ENCODE measurements at regions not wholly inside any gene's neighbourhood (a gene's known extent, or its start where the extent isn't known, plus 50 kb on each side); places are given as distances from the start of the nearest gene placed in this dataset.

DNA sequence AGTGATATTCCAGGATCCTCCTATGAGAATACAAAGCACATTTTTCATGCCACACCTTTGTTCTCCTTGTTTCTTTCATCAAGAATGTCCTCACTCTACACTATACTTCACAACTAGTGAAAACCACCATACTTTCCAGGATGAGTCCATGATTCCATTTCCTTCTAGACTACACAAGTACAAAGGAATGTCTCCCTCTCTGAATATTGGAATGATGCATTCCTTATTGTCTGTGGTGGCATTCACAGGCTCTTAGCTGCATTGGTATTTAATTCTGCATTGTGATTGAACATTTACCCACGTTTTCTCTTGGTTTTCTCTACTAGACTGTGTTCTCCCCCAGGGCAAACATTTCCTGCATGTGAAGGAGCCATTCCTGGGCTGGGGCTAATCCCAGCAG lies 217.5 kb downstream of the RAP2B start:
- no peak overlapping the region for H3K4me3 ChIP-seq (ENCODE audit: low read depth, low read length)
- DNase-seq (ENCODE audit: low read depth), result no peak
- TF ChIP-seq, protein P1, sequence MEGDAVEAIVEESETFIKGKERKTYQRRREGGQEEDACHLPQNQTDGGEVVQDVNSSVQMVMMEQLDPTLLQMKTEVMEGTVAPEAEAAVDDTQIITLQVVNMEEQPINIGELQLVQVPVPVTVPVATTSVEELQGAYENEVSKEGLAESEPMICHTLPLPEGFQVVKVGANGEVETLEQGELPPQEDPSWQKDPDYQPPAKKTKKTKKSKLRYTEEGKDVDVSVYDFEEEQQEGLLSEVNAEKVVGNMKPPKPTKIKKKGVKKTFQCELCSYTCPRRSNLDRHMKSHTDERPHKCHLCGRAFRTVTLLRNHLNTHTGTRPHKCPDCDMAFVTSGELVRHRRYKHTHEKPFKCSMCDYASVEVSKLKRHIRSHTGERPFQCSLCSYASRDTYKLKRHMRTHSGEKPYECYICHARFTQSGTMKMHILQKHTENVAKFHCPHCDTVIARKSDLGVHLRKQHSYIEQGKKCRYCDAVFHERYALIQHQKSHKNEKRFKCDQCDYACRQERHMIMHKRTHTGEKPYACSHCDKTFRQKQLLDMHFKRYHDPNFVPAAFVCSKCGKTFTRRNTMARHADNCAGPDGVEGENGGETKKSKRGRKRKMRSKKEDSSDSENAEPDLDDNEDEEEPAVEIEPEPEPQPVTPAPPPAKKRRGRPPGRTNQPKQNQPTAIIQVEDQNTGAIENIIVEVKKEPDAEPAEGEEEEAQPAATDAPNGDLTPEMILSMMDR (IDR thresholded peaks at IDR 0.05; ENCODE audit: insufficient read depth, low read depth, low read length), result no peak

DNA sequence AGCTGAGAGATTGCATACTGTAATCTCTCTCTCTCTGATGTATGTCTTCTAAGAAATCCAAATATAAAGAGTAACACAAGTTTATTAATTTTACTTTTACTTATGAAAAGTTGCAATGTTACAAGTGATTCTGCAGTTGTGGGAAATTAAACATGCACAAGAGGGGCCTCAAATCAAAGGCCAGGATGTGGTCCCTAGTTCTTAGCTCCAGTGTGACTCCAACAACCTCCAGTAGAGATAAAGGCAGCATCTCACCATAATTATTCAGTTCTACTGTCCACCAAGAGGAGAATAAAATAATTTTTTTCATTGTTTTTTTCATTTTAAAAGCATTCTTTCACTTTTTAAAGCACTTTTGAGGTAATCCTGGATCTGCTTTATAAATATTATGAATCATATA lies 223.3 kb downstream of the RAP2B start:
- DNase-seq (ENCODE audit: low read depth), result no peak
- no peak overlapping the region for H3K4me3 ChIP-seq (ENCODE audit: low read depth, low read length)
- TF ChIP-seq, protein P1 (IDR thresholded peaks at IDR 0.05; ENCODE audit: insufficient read depth, low read depth, low read length), result no peak

DNA sequence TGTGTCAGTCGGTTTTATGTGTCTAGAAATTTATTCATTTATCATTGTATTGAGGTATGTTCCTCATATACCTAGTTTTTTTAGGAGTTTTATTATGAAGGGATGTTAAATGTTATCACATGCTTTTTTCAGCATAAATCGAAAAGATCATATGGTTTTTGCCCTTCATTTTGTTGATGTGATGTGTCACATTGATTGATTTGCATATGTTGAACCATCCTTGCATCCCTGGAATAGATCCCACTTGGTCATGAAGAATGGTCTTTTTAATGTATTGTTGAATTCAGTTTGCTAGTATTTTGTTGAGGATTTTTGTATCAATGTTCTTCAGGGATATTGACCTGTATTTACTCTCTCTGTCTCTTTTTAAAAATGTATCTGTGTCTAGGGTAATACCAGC lies 230.3 kb downstream of the RAP2B start:
- TF ChIP-seq, protein P1 (IDR thresholded peaks at IDR 0.05; ENCODE audit: insufficient read depth, low read depth, low read length), result no peak
- H3K4me3 ChIP-seq (ENCODE audit: low read depth, low read length), result no peak overlapping the region
- no peak for DNase-seq (ENCODE audit: low read depth)

DNA sequence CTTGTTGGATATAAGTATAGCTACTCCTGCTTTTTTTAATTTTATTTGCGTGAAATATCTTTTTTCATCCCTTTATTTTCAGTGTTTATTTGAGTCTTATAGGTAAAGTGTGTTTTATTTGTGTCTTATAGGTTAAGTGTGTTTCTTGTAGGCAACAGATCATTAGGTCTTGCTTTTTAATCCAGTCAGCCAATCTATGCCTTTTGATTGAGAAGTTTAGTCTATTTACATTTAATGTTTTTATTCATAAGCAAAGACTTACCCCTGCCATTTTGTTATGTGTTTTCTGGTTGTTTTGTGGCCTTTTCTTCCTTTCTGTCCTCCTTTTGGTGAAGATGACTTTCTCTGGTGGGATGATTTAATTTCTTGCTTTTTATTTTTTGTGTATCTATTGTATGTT lies 232.0 kb downstream of the RAP2B start:
- H3K4me3 ChIP-seq (ENCODE audit: low read depth, low read length), result no peak overlapping the region
- DNase-seq (ENCODE audit: low read depth), result no peak
- TF ChIP-seq, protein P1 (IDR thresholded peaks at IDR 0.05; ENCODE audit: insufficient read depth, low read depth, low read length), result no peak

DNA sequence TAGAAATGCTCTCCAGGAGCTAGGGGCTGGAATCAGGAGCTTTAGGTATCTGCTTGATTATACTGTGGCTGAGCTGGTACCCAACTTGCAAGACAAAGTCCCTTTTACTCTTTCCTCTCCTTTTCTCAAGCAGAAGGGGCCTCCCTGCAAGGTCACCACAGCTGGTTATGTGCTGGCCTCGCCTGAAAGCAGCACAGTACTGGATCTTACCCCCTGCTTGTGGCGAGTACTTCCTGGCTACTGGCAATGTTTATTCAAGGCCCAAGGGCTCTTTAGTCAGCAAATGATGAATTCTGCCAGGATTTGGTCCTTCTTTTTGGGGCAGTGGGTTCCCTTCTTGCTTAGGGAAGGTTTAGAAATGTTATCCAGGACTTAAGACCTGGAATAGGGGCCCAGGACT lies 234.6 kb downstream of the RAP2B start:
- H3K4me3 ChIP-seq (ENCODE audit: low read depth, low read length), result no peak overlapping the region
- DNase-seq (ENCODE audit: low read depth), result no peak
- TF ChIP-seq, protein P1 (IDR thresholded peaks at IDR 0.05; ENCODE audit: insufficient read depth, low read depth, low read length), result no peak

DNA sequence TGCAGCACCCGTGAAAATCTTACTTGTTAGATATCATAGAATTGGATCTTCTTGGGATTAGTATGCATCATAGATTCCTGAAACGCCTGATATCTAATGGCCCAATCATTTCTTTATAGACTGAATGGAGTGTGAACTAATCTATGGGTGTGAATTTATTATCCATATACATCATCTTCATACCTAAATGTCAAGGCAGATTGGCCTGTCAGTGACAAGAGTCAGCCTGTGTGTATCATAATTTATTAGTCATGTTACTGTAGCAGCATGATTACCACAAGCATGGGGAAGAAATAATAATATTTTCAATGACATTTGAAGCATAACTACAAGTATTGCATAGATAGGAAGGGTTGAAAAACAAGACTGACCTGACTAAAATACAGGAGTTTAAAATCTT lies 235.8 kb downstream of the RAP2B start:
- no peak overlapping the region for H3K4me3 ChIP-seq (ENCODE audit: low read depth, low read length)
- TF ChIP-seq, protein P1 (IDR thresholded peaks at IDR 0.05; ENCODE audit: insufficient read depth, low read depth, low read length), result no peak
- no peak for DNase-seq (ENCODE audit: low read depth)

DNA sequence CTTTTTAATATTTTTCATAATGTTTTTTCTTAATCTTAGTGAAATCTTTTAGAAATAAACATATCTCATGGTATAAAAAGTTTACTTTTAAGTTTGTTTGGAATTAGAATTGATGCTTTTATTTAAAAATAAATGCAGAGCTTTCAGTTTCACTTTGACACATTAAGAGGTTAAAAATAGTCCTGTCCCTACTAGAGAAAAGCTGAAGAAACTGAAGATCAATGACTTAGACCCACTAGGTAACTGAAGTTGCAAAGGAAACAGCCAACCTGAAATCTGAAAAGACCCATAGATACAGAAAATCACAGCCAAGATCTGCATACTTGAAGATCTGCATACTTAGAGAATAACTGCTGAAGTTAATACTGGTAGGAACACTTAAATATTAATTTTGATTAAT lies 237.6 kb downstream of the RAP2B start:
- no peak overlapping the region for H3K4me3 ChIP-seq (ENCODE audit: low read depth, low read length)
- no peak for DNase-seq (ENCODE audit: low read depth)
- TF ChIP-seq, protein P1 (IDR thresholded peaks at IDR 0.05; ENCODE audit: insufficient read depth, low read depth, low read length), result no peak

All from fibroblast of villous mesenchyme (primary cell).